Ishikawa (cell line): ENCODE measurements at regions not wholly inside any gene's neighbourhood (a gene's known extent, or its start where the extent isn't known, plus 50 kb on each side); places are given as distances from the start of the nearest gene placed in this dataset.

Experiments
- CEBPB ChIP-seq: IDR thresholded peaks from 2 replicates; pipeline ENCODE4 v1.6.1; 2012
- CREB1 ChIP-seq: IDR thresholded peaks from 2 replicates; pipeline ENCODE4 v1.6.1; 2012; ENCODE audit warnings: low read depth
- EGR1 ChIP-seq: IDR thresholded peaks from 2 replicates; pipeline ENCODE4 v1.6.1; 2012
- EP300 ChIP-seq: IDR thresholded peaks from 2 replicates; pipeline ENCODE4 v1.6.1; 2012; ENCODE audit warnings: borderline replicate concordance
- FOXM1 ChIP-seq: IDR thresholded peaks from 2 replicates; pipeline ENCODE4 v1.6.1; 2012; ENCODE audit warnings: low read depth, borderline replicate concordance
- MAX ChIP-seq: IDR thresholded peaks from 2 replicates; pipeline ENCODE4 v1.6.1; 2012
- NFIC ChIP-seq: IDR thresholded peaks from 2 replicates; pipeline ENCODE4 v1.6.1; 2012
- RAD21 ChIP-seq: IDR thresholded peaks from 2 replicates; pipeline ENCODE4 v1.6.1; 2012; ENCODE audit warnings: low read depth
- REST ChIP-seq: IDR thresholded peaks from 2 replicates; pipeline ENCODE4 v1.6.1; 2012; ENCODE audit warnings: low read depth, mild to moderate bottlenecking
- TAF1 ChIP-seq: IDR thresholded peaks from 2 replicates; pipeline ENCODE4 v1.6.1; 2012; ENCODE audit warnings: low read depth, mild to moderate bottlenecking
- TCF12 ChIP-seq: IDR thresholded peaks from 2 replicates; pipeline ENCODE4 v1.6.1; 2012; ENCODE audit warnings: low read depth
- TEAD4 ChIP-seq: IDR thresholded peaks from 2 replicates; pipeline ENCODE4 v1.6.1; 2012
- USF1 ChIP-seq: IDR thresholded peaks from 2 replicates; pipeline ENCODE4 v1.6.1; 2012
- YY1 ChIP-seq: IDR thresholded peaks from 2 replicates; pipeline ENCODE4 v1.6.1; 2012; ENCODE audit warnings: low read depth
- ZBTB7A ChIP-seq: IDR thresholded peaks from 2 replicates; pipeline ENCODE4 v1.6.1; 2012; ENCODE audit warnings: low read depth

- TF ChIP-seq TCF12, result no peak
- no peak for TF ChIP-seq TEAD4
- TF ChIP-seq EGR1, result no peak
- TF ChIP-seq YY1, result no peak
- TF ChIP-seq CEBPB, result no peak
- TF ChIP-seq EP300, result no peak
- no peak for TF ChIP-seq USF1
- TF ChIP-seq MAX, result no peak
- no peak for TF ChIP-seq NFIC
- no peak for TF ChIP-seq TAF1
- no peak for TF ChIP-seq RAD21
Observed at GRCh38 chr10:3421537-3422257, 249.1 kb upstream of the PITRM1 start.

GRCh38 chr10:3420527-3421469 lies 248.2 kb upstream of the PITRM1 start:
- TF ChIP-seq ZBTB7A, result no peak
- no peak for TF ChIP-seq USF1
- TF ChIP-seq NFIC, result no peak
- no peak for TF ChIP-seq CREB1
- no peak for TF ChIP-seq YY1
- no peak for TF ChIP-seq FOXM1
- no peak for TF ChIP-seq EGR1
- no peak for TF ChIP-seq EP300
- no peak for TF ChIP-seq MAX
- TF ChIP-seq RAD21, result no peak

- TF ChIP-seq TEAD4, result no peak
- TF ChIP-seq TAF1, result no peak
Observed at GRCh38 chr10:3419719-3420495, 247.3 kb upstream of the PITRM1 start.

GRCh38 chr10:3418926-3419325 lies 246.3 kb upstream of the PITRM1 start:
- no peak for TF ChIP-seq RAD21
- no peak for TF ChIP-seq YY1
- no peak for TF ChIP-seq USF1
- no peak for TF ChIP-seq TAF1
- TF ChIP-seq ZBTB7A, result no peak
- TF ChIP-seq CEBPB, result no peak
- TF ChIP-seq FOXM1, result no peak
- TF ChIP-seq MAX, result no peak
- TF ChIP-seq EP300, result no peak
- no peak for TF ChIP-seq NFIC
- TF ChIP-seq TCF12, result no peak

GRCh38 chr10:3418041-3418754 lies 245.6 kb upstream of the PITRM1 start:
- no peak for TF ChIP-seq CEBPB
- TF ChIP-seq NFIC, result no peak
- TF ChIP-seq EGR1, result no peak
- TF ChIP-seq TEAD4, result no peak
- no peak for TF ChIP-seq MAX
- TF ChIP-seq EP300, result no peak

- no peak for TF ChIP-seq ZBTB7A
- TF ChIP-seq NFIC, result no peak
- no peak for TF ChIP-seq EP300
- no peak for TF ChIP-seq CEBPB
- no peak for TF ChIP-seq EGR1
- no peak for TF ChIP-seq USF1
- no peak for TF ChIP-seq TEAD4
- no peak for TF ChIP-seq REST
- TF ChIP-seq TCF12, result no peak
- TF ChIP-seq TAF1, result no peak
- TF ChIP-seq MAX, result no peak
- TF ChIP-seq YY1, result no peak
- no peak for TF ChIP-seq RAD21
- TF ChIP-seq CREB1, result no peak
Observed at GRCh38 chr10:3417096-3417495, 244.5 kb upstream of the PITRM1 start.
